ENCODE measurements at regions not wholly inside any gene's neighbourhood (a gene's known extent, or its start where the extent isn't known, plus 50 kb on each side); places are given as distances from the start of the nearest gene placed in this dataset.

- DNase-seq (ENCODE audit: low read depth), result no peak
Observed at GRCh38 chr1:87194856-87195255, 133.8 kb upstream of the LMO4 start.

GRCh38 chr1:87196110-87196827 lies 132.4 kb upstream of the LMO4 start:
- DNase-seq (ENCODE audit: low read depth), result peak; percentile 22

- peak; percentile 61 for DNase-seq (ENCODE audit: low read depth)
Observed at GRCh38 chr1:87197156-87197555, 131.5 kb upstream of the LMO4 start.

GRCh38 chr1:87197641-87198040 lies 131.0 kb upstream of the LMO4 start:
- no peak for DNase-seq (ENCODE audit: low read depth)

- no peak for DNase-seq (ENCODE audit: low read depth)
Observed at GRCh38 chr1:87200875-87201638, 127.6 kb upstream of the LMO4 start.

GRCh38 chr1:87201768-87202167 lies 126.9 kb upstream of the LMO4 start:
- no peak for DNase-seq (ENCODE audit: low read depth)

DNA sequence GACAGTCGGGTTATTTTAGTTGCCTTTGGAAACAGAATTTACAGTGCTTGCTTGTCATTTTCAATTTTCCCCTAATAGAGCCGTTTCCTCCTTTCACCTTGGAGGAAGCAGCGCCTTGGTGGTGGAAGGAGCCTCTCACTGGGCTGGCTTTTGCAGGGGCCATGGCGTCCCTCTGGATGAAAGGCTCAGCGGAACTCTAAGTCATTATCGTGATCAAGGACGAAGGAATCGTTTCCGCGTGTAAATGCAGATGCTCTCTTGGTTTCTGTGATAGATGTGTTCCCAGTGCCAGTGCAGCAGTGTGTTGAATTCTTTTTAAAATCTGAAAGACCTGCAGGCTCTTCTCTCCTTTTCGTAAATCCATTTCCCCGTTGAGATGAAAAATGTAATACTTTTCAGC lies 126.2 kb upstream of the LMO4 start:
- DNase-seq (ENCODE audit: low read depth), result no peak

DNA sequence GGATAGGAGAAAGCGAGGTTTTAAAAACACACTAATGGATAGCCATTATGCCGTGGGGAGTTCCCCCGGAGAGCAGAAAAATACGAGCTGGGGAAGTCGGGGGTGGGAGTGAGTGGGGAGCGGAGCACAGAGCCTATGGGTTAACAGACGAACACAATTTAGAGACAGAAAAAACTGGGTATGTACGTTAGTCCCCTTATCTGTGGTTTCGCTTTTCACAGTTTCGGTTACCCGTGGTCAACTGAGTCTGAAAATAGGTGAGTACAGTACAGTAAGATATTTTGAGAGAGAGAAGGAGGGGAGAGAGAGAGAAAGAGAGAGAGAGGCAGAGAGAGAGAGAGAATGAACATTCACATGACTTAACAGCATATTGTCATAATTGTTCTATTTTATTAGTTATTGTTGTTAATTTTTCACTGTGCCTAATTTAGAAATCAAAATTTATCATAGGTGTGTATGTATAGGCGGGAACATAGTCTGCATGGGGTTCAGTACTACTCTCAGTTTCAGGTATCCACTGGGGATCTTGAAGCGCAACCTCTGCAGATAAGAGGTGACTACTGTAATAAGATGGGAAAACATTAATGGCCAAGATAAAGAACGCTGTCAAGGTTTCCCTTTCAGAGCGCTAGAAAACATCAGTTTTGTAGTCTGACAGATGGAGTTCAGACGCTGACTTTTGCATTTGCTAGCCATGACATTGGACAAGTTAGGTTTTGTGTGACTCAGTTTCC lies 125.6 kb upstream of the LMO4 start:
- no peak for DNase-seq (ENCODE audit: low read depth)

GRCh38 chr1:87203904-87204303 lies 124.8 kb upstream of the LMO4 start:
- peak; percentile 22 for DNase-seq (ENCODE audit: low read depth)

- DNase-seq (ENCODE audit: low read depth), result no peak
Observed at GRCh38 chr1:87204441-87204840, 124.2 kb upstream of the LMO4 start.

GRCh38 chr1:87204921-87205320 lies 123.8 kb upstream of the LMO4 start:
- DNase-seq (ENCODE audit: low read depth), result no peak

DNA sequence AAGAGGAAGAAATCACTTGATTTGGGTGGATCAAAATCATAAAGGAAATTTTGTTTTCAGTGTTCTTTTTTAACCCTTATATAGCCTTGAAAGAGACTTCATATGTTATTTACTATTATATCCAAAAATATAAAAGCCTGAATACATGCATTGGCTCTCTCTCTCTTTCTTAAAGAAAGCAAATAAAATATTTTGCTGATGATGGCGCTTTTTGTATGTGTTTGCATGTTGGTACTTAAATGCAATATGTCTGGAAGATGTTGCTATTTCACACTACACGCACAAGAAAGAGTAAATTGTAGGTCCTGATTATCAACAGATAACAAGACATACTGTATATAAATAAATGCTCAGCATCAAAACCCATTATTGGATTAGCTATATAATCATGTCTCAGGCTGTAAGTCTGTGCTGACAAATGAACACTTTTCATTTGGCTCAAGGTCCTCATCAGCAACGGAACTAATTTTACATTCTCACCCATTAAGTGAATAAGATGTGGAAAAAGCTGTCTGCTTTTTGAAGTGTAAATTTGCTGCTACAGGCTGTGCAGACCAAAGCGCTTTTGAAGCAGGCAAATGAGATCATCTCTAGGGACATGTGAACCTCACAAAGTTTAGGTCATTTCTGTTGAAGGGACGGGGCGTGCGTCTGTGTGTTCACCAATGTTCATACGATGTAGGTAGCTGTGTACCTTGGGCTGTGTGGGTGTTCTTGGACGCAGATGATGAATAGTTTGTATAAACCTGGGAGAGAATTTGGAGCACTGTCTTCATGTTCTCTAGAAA lies 122.4 kb upstream of the LMO4 start:
- no peak for DNase-seq (ENCODE audit: low read depth)

DNA sequence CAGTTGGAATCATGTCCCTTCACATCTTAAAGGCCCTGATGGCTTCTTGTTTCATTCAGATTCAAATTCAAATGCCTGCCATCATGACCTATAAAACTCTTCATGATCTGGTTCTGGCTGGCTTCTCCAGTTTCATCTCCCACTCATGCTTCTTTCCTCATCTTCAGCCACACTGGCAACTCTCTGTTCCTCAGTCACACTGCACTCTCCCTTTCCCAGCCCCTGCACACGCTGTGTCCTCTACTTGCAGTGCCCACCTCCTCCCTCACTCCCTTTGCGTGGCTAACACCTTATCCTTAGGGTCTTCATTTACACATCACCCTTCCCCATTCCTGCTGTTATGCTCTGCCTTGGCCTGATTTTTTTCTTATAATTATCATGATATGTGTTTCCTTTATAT lies 120.6 kb upstream of the LMO4 start:
- no peak for DNase-seq (ENCODE audit: low read depth)

DNA sequence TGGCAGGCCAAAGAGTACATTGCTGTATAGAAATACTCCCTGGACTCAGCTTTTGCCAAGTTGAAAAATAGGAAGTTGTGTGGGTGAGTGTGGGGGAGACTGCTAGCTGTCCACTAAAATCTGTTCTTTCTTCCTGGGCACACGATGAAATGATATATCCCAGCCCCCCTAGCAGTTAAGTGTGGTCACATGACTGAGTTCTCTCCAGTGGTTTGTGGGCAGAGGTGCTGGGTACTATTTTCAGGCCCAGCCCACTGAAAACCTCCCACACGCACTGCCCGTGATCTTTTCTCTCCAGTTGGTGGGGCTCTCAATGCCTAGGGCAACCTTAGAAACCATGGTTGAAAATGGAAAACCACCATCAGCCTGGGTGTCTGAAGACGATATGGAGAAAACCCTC lies 119.7 kb upstream of the LMO4 start:
- no peak for DNase-seq (ENCODE audit: low read depth)

DNA sequence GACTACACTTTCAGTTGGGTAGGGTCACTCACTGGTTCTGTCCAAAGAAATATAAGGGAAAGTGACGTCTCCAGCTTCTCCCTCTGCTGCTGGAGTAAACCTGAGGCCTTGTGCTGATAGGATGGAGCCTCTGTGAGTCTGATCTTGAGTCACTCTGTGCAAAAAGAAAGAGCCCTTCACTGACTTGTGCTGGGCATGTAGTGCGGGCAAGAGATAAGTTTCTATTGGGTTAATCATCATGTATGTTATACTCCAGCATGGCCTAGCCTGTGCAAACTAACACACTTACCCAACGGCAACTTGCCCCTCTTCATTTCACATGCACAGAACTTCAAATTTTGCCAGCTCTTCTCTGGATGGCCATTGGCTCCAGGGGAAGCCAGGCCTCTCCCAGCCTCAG lies 118.5 kb upstream of the LMO4 start:
- DNase-seq (ENCODE audit: low read depth), result no peak

- no peak for DNase-seq (ENCODE audit: low read depth)
Observed at GRCh38 chr1:87212431-87213134, 116.1 kb upstream of the LMO4 start.

DNA sequence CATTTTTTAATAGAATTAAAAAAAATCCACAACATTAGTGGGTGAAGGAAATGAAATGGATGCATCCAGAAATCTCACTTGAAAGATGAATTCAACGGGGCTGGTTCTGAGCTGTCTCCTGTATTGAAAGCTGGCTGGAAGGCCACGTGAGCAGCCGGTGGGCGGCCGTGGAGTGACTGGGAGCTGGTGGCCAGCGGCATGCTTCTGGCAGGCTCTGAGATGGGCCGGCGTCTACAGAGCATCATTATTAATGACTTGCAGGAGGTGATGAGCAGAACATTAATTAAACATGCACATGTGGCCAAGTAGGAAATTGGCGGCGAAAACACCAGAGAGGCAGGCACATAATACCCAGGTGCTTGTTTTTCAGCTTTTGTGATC lies 115.6 kb upstream of the LMO4 start:
- DNase-seq (ENCODE audit: low read depth), result no peak

GRCh38 chr1:87215592-87215991 lies 113.1 kb upstream of the LMO4 start:
- no peak for DNase-seq (ENCODE audit: low read depth)

- no peak for DNase-seq (ENCODE audit: low read depth)
Observed at GRCh38 chr1:87218618-87219017, 110.1 kb upstream of the LMO4 start.

GRCh38 chr1:87219141-87219540 lies 109.5 kb upstream of the LMO4 start:
- no peak for DNase-seq (ENCODE audit: low read depth)

DNA sequence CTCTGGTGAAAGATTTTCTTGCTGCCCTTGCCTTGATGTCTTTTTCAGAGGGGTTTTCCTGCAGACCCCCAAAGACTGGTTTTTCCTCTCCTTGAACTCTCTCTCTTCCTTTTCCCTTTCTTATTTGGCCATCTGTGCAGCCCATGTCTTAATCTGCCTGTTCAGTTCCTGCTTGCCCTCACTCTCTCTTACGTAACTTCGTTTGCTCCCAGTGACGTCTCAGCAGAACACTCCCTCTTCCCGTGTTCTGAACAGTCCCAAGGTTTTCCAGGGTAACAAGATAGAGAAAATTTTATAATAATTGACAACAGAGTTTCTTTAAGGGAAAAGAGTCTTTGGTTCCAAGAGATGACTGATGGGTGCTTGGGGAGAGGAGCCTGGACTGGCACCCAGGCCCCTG lies 109.1 kb upstream of the LMO4 start:
- no peak for DNase-seq (ENCODE audit: low read depth)
